Neural crest cell (in vitro differentiated cells): ENCODE measurements at regions not wholly inside any gene's neighbourhood (a gene's known extent, or its start where the extent isn't known, plus 50 kb on each side); places are given as distances from the start of the nearest gene placed in this dataset.

Source experiments
- DNase-seq: peaks from one replicate; pipeline ENCODE4 v3.0.0; 2021; ENCODE audit warnings: low read depth, mixed read lengths, low spot score
- H3K27ac Mint-ChIP-seq: one replicate; pipeline ENCODE4 v1.8.0; 2021; ENCODE audit warnings: mild to moderate bottlenecking, mixed read lengths; ENCODE audit not compliant: unreplicated experiment
- H3K27me3 Mint-ChIP-seq: 2 replicates; pipeline ENCODE4 v1.8.0; 2021; ENCODE audit warnings: low read depth, mild to moderate bottlenecking, mixed read lengths
- H3K36me3 Mint-ChIP-seq: 2 replicates; pipeline ENCODE4 v1.8.0; 2021; ENCODE audit warnings: low read depth, mild to moderate bottlenecking, mixed read lengths
- H3K4me1 Mint-ChIP-seq: 2 replicates; pipeline ENCODE4 v1.8.0; 2021; ENCODE audit warnings: mixed read lengths
- H3K4me3 Mint-ChIP-seq: one replicate; pipeline ENCODE4 v1.8.0; 2021; ENCODE audit warnings: mild to moderate bottlenecking, mixed read lengths
- H3K9me3 Mint-ChIP-seq: 2 replicates; pipeline ENCODE4 v1.8.0; 2021; ENCODE audit warnings: mixed read lengths
- CTCF ChIP-seq: fragments of 200-600 bp; sonication (generic); conservative IDR thresholded peaks from 2 replicates; pipeline ENCODE4 v1.5.0; 2021; ENCODE audit warnings: antibody characterized with exemption, mild to moderate bottlenecking

GRCh38 chr1:208584167-208584755 lies 340.1 kb upstream of the PLXNA2 start:
- H3K4me1 Mint-ChIP-seq = peaks cover 11% of the 10 kb centered on the region
- H3K4me3 Mint-ChIP-seq = no peak overlapping the region
- no peaks in the 10 kb centered on the region for H3K9me3 Mint-ChIP-seq
- H3K36me3 Mint-ChIP-seq = no peaks in the 10 kb centered on the region
- no peak for DNase-seq
- no peak overlapping the region for H3K27ac Mint-ChIP-seq
- no peak for TF ChIP-seq CTCF
- no peaks in the 10 kb centered on the region for H3K27me3 Mint-ChIP-seq

GRCh38 chr1:208587110-208587509 lies 342.9 kb upstream of the PLXNA2 start:
- no peaks in the 10 kb centered on the region for H3K36me3 Mint-ChIP-seq

GRCh38 chr1:208593306-208594006 lies 349.3 kb upstream of the PLXNA2 start:
- no peaks in the 10 kb centered on the region for H3K36me3 Mint-ChIP-seq
- no peak overlapping the region for H3K27ac Mint-ChIP-seq
- no peak for TF ChIP-seq CTCF
- H3K4me3 Mint-ChIP-seq = no peak overlapping the region
- H3K27me3 Mint-ChIP-seq = no peaks in the 10 kb centered on the region
- H3K9me3 Mint-ChIP-seq = no peaks in the 10 kb centered on the region
- no peak for DNase-seq
- peaks cover 24% of the 10 kb centered on the region for H3K4me1 Mint-ChIP-seq

More at GRCh38 chr1:208587110-208587509, 342.9 kb upstream of the PLXNA2 start:
- no peak for DNase-seq
- no peak for TF ChIP-seq CTCF
- Mint-ChIP-seq H3K27me3 (no peaks in the 10 kb centered on the region), H3K4me1 (peaks cover 5% of the 10 kb centered on the region), H3K4me3 (no peak overlapping the region), H3K9me3 (no peaks in the 10 kb centered on the region), H3K27ac (no peak overlapping the region)

- H3K27ac Mint-ChIP-seq = no peak overlapping the region
- no peaks in the 10 kb centered on the region for H3K27me3 Mint-ChIP-seq
- no peaks in the 10 kb centered on the region for H3K36me3 Mint-ChIP-seq
- H3K9me3 Mint-ChIP-seq = no peaks in the 10 kb centered on the region
- H3K4me3 Mint-ChIP-seq = no peak overlapping the region
- peaks cover 41% of the 10 kb centered on the region for H3K4me1 Mint-ChIP-seq
- no peak for TF ChIP-seq CTCF
- no peak for DNase-seq
Observed at GRCh38 chr1:208595236-208595635, 351.1 kb upstream of the PLXNA2 start.

- H3K9me3 Mint-ChIP-seq = no peaks in the 10 kb centered on the region
Observed at GRCh38 chr1:208595745-208596144, 351.6 kb upstream of the PLXNA2 start.

More at GRCh38 chr1:208595745-208596144, 351.6 kb upstream of the PLXNA2 start:
- Mint-ChIP-seq H3K27me3 (no peaks in the 10 kb centered on the region), H3K4me1 (peaks cover 46% of the 10 kb centered on the region), H3K36me3 (no peaks in the 10 kb centered on the region), H3K27ac (no peak overlapping the region), H3K4me3 (no peak overlapping the region)
- no peak for TF ChIP-seq CTCF
- no peak for DNase-seq
